IMR-90 (cell line): ENCODE measurements at regions not wholly inside any gene's neighbourhood (a gene's known extent, or its start where the extent isn't known, plus 50 kb on each side); places are given as distances from the start of the nearest gene placed in this dataset.

ENCODE experiments used
- MAFK ChIP-seq: IDR thresholded peaks from 2 replicates; pipeline ENCODE4 v1.6.1; 2012; ENCODE audit warnings: low read depth, low read length, improper control_type of control experiment
- MAZ ChIP-seq: IDR thresholded peaks from 2 replicates; pipeline ENCODE4 v1.6.1; 2012; ENCODE audit warnings: low read depth, mild to moderate bottlenecking, low read length, improper control_type of control experiment, moderate library complexity, borderline replicate concordance
- POLR2A ChIP-seq: IDR thresholded peaks from 2 replicates; pipeline ENCODE4 v1.6.1; 2012; ENCODE audit warnings: mild to moderate bottlenecking, low read depth, low read length
- RAD21 ChIP-seq: IDR thresholded peaks from 2 replicates; pipeline ENCODE4 v1.6.1; 2012; ENCODE audit warnings: low read length, improper control_type of control experiment
- TF ChIP-seq, protein P1 (sequence below): conservative IDR thresholded peaks from 2 replicates; pipeline ENCODE4 v1.5.1; 2012; ENCODE audit warnings: mild to moderate bottlenecking, low read depth, low read length, improper control_type of control experiment
- TF ChIP-seq, protein P2 (sequence below): fragments of 150-350 bp; IDR thresholded peaks from 2 replicates; pipeline ENCODE4 v1.6.1; 2017; ENCODE audit warnings: mild to moderate bottlenecking, antibody characterized with exemption, low read length, low read depth

DNA sequence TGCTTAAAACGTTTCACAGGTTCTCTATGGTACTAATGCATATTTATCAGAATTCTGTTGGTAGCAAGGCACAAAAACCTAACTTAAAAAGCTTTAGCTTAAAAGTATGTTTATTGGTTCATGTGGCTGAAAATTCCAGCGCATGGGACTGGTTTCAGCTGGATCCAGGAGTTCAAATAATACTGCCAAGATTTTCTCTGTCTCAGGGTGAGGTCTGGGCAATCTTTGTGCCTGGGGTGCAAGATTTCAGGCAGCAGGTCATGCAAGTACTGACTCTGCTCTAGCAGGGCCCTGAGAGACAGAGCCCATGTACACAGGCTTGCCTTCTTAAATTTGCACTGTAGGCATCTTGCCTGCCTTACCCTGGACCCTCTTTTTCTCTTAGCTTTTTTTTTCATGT, 134.2 kb upstream of the GAS1 start:
- TF ChIP-seq, protein P1, sequence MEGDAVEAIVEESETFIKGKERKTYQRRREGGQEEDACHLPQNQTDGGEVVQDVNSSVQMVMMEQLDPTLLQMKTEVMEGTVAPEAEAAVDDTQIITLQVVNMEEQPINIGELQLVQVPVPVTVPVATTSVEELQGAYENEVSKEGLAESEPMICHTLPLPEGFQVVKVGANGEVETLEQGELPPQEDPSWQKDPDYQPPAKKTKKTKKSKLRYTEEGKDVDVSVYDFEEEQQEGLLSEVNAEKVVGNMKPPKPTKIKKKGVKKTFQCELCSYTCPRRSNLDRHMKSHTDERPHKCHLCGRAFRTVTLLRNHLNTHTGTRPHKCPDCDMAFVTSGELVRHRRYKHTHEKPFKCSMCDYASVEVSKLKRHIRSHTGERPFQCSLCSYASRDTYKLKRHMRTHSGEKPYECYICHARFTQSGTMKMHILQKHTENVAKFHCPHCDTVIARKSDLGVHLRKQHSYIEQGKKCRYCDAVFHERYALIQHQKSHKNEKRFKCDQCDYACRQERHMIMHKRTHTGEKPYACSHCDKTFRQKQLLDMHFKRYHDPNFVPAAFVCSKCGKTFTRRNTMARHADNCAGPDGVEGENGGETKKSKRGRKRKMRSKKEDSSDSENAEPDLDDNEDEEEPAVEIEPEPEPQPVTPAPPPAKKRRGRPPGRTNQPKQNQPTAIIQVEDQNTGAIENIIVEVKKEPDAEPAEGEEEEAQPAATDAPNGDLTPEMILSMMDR: no peak
- TF ChIP-seq POLR2A (no peak), MAZ (no peak), MAFK (no peak), RAD21 (no peak)
- TF ChIP-seq, protein P2, sequence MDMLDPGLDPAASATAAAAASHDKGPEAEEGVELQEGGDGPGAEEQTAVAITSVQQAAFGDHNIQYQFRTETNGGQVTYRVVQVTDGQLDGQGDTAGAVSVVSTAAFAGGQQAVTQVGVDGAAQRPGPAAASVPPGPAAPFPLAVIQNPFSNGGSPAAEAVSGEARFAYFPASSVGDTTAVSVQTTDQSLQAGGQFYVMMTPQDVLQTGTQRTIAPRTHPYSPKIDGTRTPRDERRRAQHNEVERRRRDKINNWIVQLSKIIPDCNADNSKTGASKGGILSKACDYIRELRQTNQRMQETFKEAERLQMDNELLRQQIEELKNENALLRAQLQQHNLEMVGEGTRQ: no peak
